Karpas-422 (cell line): ENCODE measurements at regions not wholly inside any gene's neighbourhood (a gene's known extent, or its start where the extent isn't known, plus 50 kb on each side); places are given as distances from the start of the nearest gene placed in this dataset.

ENCODE experiments used
- DNase-seq: peaks from one replicate; pipeline ENCODE4 v3.0.0-alpha.2; 2015
- H2AFZ ChIP-seq: fragments of 200-600 bp; sonication (generic); 2 replicates; pipeline ENCODE4 v1.6.1; 2014; ENCODE audit warnings: antibody characterized with exemption, low read length, mixed read lengths
- H3K27ac ChIP-seq: fragments of 200-600 bp; sonication (generic); 2 replicates; pipeline ENCODE4 v1.5.1; 2014; ENCODE audit warnings: mild to moderate bottlenecking, low read length, moderate library complexity
- H3K27me3 ChIP-seq: fragments of 200-600 bp; sonication (generic); 2 replicates; pipeline ENCODE4 v1.6.1; 2014; ENCODE audit warnings: low read length, mixed read lengths
- H3K36me3 ChIP-seq: fragments of 200-600 bp; sonication (generic); 2 replicates; pipeline ENCODE4 v1.6.1; 2014; ENCODE audit warnings: low read length, mixed read lengths; ENCODE audit not compliant: insufficient read depth
- H3K4me1 ChIP-seq: fragments of 200-600 bp; sonication (generic); 2 replicates; pipeline ENCODE4 v1.6.1; 2014; ENCODE audit warnings: mild to moderate bottlenecking, low read length, mixed read lengths
- H3K4me2 ChIP-seq: fragments of 200-600 bp; sonication (generic); 2 replicates; pipeline ENCODE4 v1.6.1; 2014; ENCODE audit warnings: low read length, low read depth, mild to moderate bottlenecking; ENCODE audit not compliant: poor library complexity, severe bottlenecking
- H3K4me3 ChIP-seq: fragments of 200-600 bp; sonication (generic); 2 replicates; pipeline ENCODE4 v1.5.1; 2014; ENCODE audit warnings: mild to moderate bottlenecking, antibody characterized with exemption, low read length, mixed read lengths
- H3K79me2 ChIP-seq: fragments of 200-600 bp; sonication (generic); 2 replicates; pipeline ENCODE4 v1.6.1; 2014; ENCODE audit warnings: mild to moderate bottlenecking, low read length, mixed read lengths
- H3K9ac ChIP-seq: fragments of 200-600 bp; sonication (generic); 2 replicates; pipeline ENCODE4 v1.6.0; 2014; ENCODE audit warnings: low read length
- H3K9me2 ChIP-seq: fragments of 200-600 bp; sonication (generic), shearing (Covaris generic); replicated peaks from 2 replicates; pipeline ENCODE4 v1.6.0; 2014; ENCODE audit warnings: mild to moderate bottlenecking, low read length, moderate library complexity; ENCODE audit not compliant: insufficient read depth
- H3K9me3 ChIP-seq: fragments of 300-700, 200-600 bp; sonication (generic); 2 replicates; pipeline ENCODE4 v1.6.1; 2014; ENCODE audit warnings: low read length, mixed read lengths
- H4K20me1 ChIP-seq: fragments of 200-600 bp; sonication (generic); 2 replicates; pipeline ENCODE4 v1.6.1; 2014; ENCODE audit warnings: mild to moderate bottlenecking, antibody characterized with exemption, low read length, low read depth; ENCODE audit not compliant: insufficient read depth

- H3K9me2 ChIP-seq: no peaks in the 10 kb centered on the region
- no peak overlapping the region for H2AFZ ChIP-seq
- no peaks in the 10 kb centered on the region for H3K36me3 ChIP-seq
- H3K4me3 ChIP-seq: no peak overlapping the region
- H3K27me3 ChIP-seq: no peaks in the 10 kb centered on the region
- H3K4me1 ChIP-seq: no peaks in the 10 kb centered on the region
- H3K4me2 ChIP-seq: no peak overlapping the region
- no peaks in the 10 kb centered on the region for H4K20me1 ChIP-seq
- no peaks in the 10 kb centered on the region for H3K9me3 ChIP-seq
- no peak overlapping the region for H3K9ac ChIP-seq
- H3K79me2 ChIP-seq: no peaks in the 10 kb centered on the region
- H3K27ac ChIP-seq: no peak overlapping the region
- no peak for DNase-seq
Measured at GRCh38 chr6:105786890-105787655, 299.1 kb upstream of the PRDM1 start.

- no peaks in the 10 kb centered on the region for H4K20me1 ChIP-seq
- H3K9me3 ChIP-seq: no peaks in the 10 kb centered on the region
- DNase-seq: no peak
- no peaks in the 10 kb centered on the region for H3K36me3 ChIP-seq
- no peaks in the 10 kb centered on the region for H3K79me2 ChIP-seq
- H2AFZ ChIP-seq: no peak overlapping the region
- H3K9me2 ChIP-seq: no peaks in the 10 kb centered on the region
- no peaks in the 10 kb centered on the region for H3K27me3 ChIP-seq
- H3K4me3 ChIP-seq: no peak overlapping the region
- no peak overlapping the region for H3K27ac ChIP-seq
- no peak overlapping the region for H3K4me2 ChIP-seq
- no peak overlapping the region for H3K9ac ChIP-seq
- no peaks in the 10 kb centered on the region for H3K4me1 ChIP-seq
Measured at GRCh38 chr6:105786449-105786848, 299.7 kb upstream of the PRDM1 start.

- Histone ChIP-seq H3K4me3 (no peak overlapping the region), H3K9ac (no peak overlapping the region), H2AFZ (no peak overlapping the region), H3K79me2 (no peaks in the 10 kb centered on the region), H3K9me3 (no peaks in the 10 kb centered on the region), H3K36me3 (no peaks in the 10 kb centered on the region), H4K20me1 (no peaks in the 10 kb centered on the region), H3K9me2 (no peaks in the 10 kb centered on the region), H3K27ac (no peak overlapping the region), H3K4me2 (no peak overlapping the region), H3K27me3 (no peaks in the 10 kb centered on the region), H3K4me1 (no peaks in the 10 kb centered on the region)
- DNase-seq: no peak
Measured at GRCh38 chr6:105785066-105785811, 300.9 kb upstream of the PRDM1 start.

GRCh38 chr6:105784179-105784578 is 302.0 kb upstream of the PRDM1 start:
- H3K4me2 ChIP-seq: no peak overlapping the region
- no peak overlapping the region for H2AFZ ChIP-seq

GRCh38 chr6:105783333-105783935 is 302.7 kb upstream of the PRDM1 start:
- H3K36me3 ChIP-seq: no peaks in the 10 kb centered on the region
- no peak overlapping the region for H3K27ac ChIP-seq
- H4K20me1 ChIP-seq: no peaks in the 10 kb centered on the region
- no peak overlapping the region for H3K4me3 ChIP-seq
- no peaks in the 10 kb centered on the region for H3K4me1 ChIP-seq
- H3K79me2 ChIP-seq: no peaks in the 10 kb centered on the region
- no peak for DNase-seq
- H3K9me2 ChIP-seq: no peaks in the 10 kb centered on the region
- no peak overlapping the region for H3K4me2 ChIP-seq
- no peaks in the 10 kb centered on the region for H3K9me3 ChIP-seq
- no peak overlapping the region for H3K9ac ChIP-seq
- no peaks in the 10 kb centered on the region for H3K27me3 ChIP-seq
- no peak overlapping the region for H2AFZ ChIP-seq

More at GRCh38 chr6:105784179-105784578, 302.0 kb upstream of the PRDM1 start:
- H3K9me2 ChIP-seq: no peaks in the 10 kb centered on the region
- H3K36me3 ChIP-seq: no peaks in the 10 kb centered on the region
- no peaks in the 10 kb centered on the region for H4K20me1 ChIP-seq
- H3K4me1 ChIP-seq: no peaks in the 10 kb centered on the region
- H3K9me3 ChIP-seq: no peaks in the 10 kb centered on the region
- no peaks in the 10 kb centered on the region for H3K27me3 ChIP-seq
- H3K27ac ChIP-seq: no peak overlapping the region
- no peak for DNase-seq
- H3K4me3 ChIP-seq: no peak overlapping the region
- no peaks in the 10 kb centered on the region for H3K79me2 ChIP-seq
- H3K9ac ChIP-seq: no peak overlapping the region

GRCh38 chr6:105781915-105782314 is 304.2 kb upstream of the PRDM1 start:
- no peaks in the 10 kb centered on the region for H3K9me2 ChIP-seq
- H3K27me3 ChIP-seq: no peaks in the 10 kb centered on the region
- H3K36me3 ChIP-seq: no peaks in the 10 kb centered on the region
- no peak overlapping the region for H2AFZ ChIP-seq
- H4K20me1 ChIP-seq: no peaks in the 10 kb centered on the region
- no peak overlapping the region for H3K4me2 ChIP-seq
- DNase-seq: no peak
- H3K4me3 ChIP-seq: no peak overlapping the region
- H3K79me2 ChIP-seq: no peaks in the 10 kb centered on the region
- H3K4me1 ChIP-seq: no peaks in the 10 kb centered on the region
- H3K27ac ChIP-seq: no peak overlapping the region
- no peak overlapping the region for H3K9ac ChIP-seq
- no peaks in the 10 kb centered on the region for H3K9me3 ChIP-seq

GRCh38 chr6:105781248-105781647 is 304.9 kb upstream of the PRDM1 start:
- Histone ChIP-seq H3K9me2 (no peaks in the 10 kb centered on the region), H3K4me2 (no peak overlapping the region), H3K4me1 (no peaks in the 10 kb centered on the region), H2AFZ (no peak overlapping the region), H3K9ac (no peak overlapping the region), H4K20me1 (no peaks in the 10 kb centered on the region), H3K9me3 (no peaks in the 10 kb centered on the region), H3K4me3 (no peak overlapping the region), H3K27me3 (no peaks in the 10 kb centered on the region), H3K79me2 (no peaks in the 10 kb centered on the region), H3K27ac (no peak overlapping the region), H3K36me3 (no peaks in the 10 kb centered on the region)
- DNase-seq: no peak

- H3K4me3 ChIP-seq: no peak overlapping the region
- no peak for DNase-seq
- H3K9ac ChIP-seq: no peak overlapping the region
- no peaks in the 10 kb centered on the region for H3K4me1 ChIP-seq
- no peak overlapping the region for H3K27ac ChIP-seq
- no peaks in the 10 kb centered on the region for H3K9me2 ChIP-seq
- no peaks in the 10 kb centered on the region for H3K79me2 ChIP-seq
- no peaks in the 10 kb centered on the region for H3K27me3 ChIP-seq
- no peak overlapping the region for H3K4me2 ChIP-seq
- no peak overlapping the region for H2AFZ ChIP-seq
- no peaks in the 10 kb centered on the region for H4K20me1 ChIP-seq
- H3K36me3 ChIP-seq: no peaks in the 10 kb centered on the region
- no peaks in the 10 kb centered on the region for H3K9me3 ChIP-seq
Measured at GRCh38 chr6:105780146-105780860, 305.8 kb upstream of the PRDM1 start.
